H9 (cell line): ENCODE measurements at regions not wholly inside any gene's neighbourhood (a gene's known extent, or its start where the extent isn't known, plus 50 kb on each side); places are given as distances from the start of the nearest gene placed in this dataset.

Source experiments
- DNase-seq: peaks from one replicate; pipeline ENCODE4 v3.0.0-alpha.2; 2017
- H2AFZ ChIP-seq: one replicate; pipeline ENCODE4 v1.6.1; 2013; ENCODE audit warnings: mild to moderate bottlenecking, low read length, control low read depth, moderate library complexity
- H2AK5ac ChIP-seq: 2 replicates; pipeline ENCODE4 v1.6.1; 2013; ENCODE audit warnings: low read length, control low read depth, mixed read lengths; ENCODE audit not compliant: insufficient read length
- H2BK120ac ChIP-seq: one replicate; pipeline ENCODE4 v1.6.1; 2013; ENCODE audit warnings: low read depth, mild to moderate bottlenecking, low read length, control low read depth, inconsistent platforms; ENCODE audit not compliant: poor library complexity, severe bottlenecking
- H2BK12ac ChIP-seq: 2 replicates; pipeline ENCODE4 v1.6.1; 2013; ENCODE audit warnings: low read length, control low read depth, mixed read lengths, low read depth; ENCODE audit not compliant: insufficient read length
- H2BK15ac ChIP-seq: 2 replicates; pipeline ENCODE4 v1.6.1; 2013; ENCODE audit warnings: low read depth, low read length, control low read depth
- H2BK20ac ChIP-seq: one replicate; pipeline ENCODE4 v1.6.1; 2013; ENCODE audit warnings: low read depth, mild to moderate bottlenecking, low read length, control low read depth, inconsistent platforms; ENCODE audit not compliant: poor library complexity, severe bottlenecking
- H2BK5ac ChIP-seq: 2 replicates; pipeline ENCODE4 v1.6.1; 2013; ENCODE audit warnings: low read length, control low read depth, mixed read lengths; ENCODE audit not compliant: insufficient read length
- H3K14ac ChIP-seq: 2 replicates; pipeline ENCODE4 v1.6.1; 2013; ENCODE audit warnings: low read length, control low read depth; ENCODE audit not compliant: insufficient read depth
- H3K18ac ChIP-seq: 2 replicates; pipeline ENCODE4 v1.6.1; 2013; ENCODE audit warnings: low read depth, mild to moderate bottlenecking, mixed read lengths, low read length, control low read depth; ENCODE audit not compliant: insufficient read length
- H3K23ac ChIP-seq: 2 replicates; pipeline ENCODE4 v1.6.1; 2013; ENCODE audit warnings: low read length, control low read depth, mixed read lengths, low read depth; ENCODE audit not compliant: insufficient read length
- H3K23me2 ChIP-seq: 2 replicates; pipeline ENCODE4 v1.6.1; 2013; ENCODE audit warnings: low read depth, mild to moderate bottlenecking, mixed read lengths, low read length, control low read depth; ENCODE audit not compliant: insufficient read length, poor library complexity, severe bottlenecking
- H3K27ac ChIP-seq: 2 replicates; pipeline ENCODE4 v1.5.1; 2013; ENCODE audit warnings: low read length, control low read depth, mixed read lengths, low read depth; ENCODE audit not compliant: insufficient read length
- H3K27me3 ChIP-seq: 2 replicates; pipeline ENCODE4 v1.6.1; 2013; ENCODE audit warnings: low read length, control low read depth, inconsistent platforms; ENCODE audit not compliant: insufficient read depth
- H3K4ac ChIP-seq: 2 replicates; pipeline ENCODE4 v1.6.1; 2013; ENCODE audit warnings: low read depth, mild to moderate bottlenecking, control low read depth, inconsistent platforms, low read length, moderate library complexity
- H3K4me1 ChIP-seq: 2 replicates; pipeline ENCODE4 v1.6.1; 2013; ENCODE audit warnings: low read length, control low read depth, inconsistent platforms; ENCODE audit not compliant: insufficient read depth
- H3K4me2 ChIP-seq: 2 replicates; pipeline ENCODE4 v1.6.1; 2013; ENCODE audit warnings: low read length, control low read depth, mixed read lengths; ENCODE audit not compliant: insufficient read length, insufficient read depth
- H3K56ac ChIP-seq: 2 replicates; pipeline ENCODE4 v1.6.1; 2013; ENCODE audit warnings: low read depth, mild to moderate bottlenecking, mixed read lengths, low read length, control low read depth; ENCODE audit not compliant: insufficient read length
- H3K79me1 ChIP-seq: 2 replicates; pipeline ENCODE4 v1.6.1; 2013; ENCODE audit warnings: low read depth, mild to moderate bottlenecking, moderate library complexity, low read length, control low read depth, inconsistent platforms; ENCODE audit not compliant: insufficient read depth, poor library complexity, severe bottlenecking
- H3K79me2 ChIP-seq: 2 replicates; pipeline ENCODE4 v1.6.1; 2013; ENCODE audit warnings: low read length, control low read depth, inconsistent platforms; ENCODE audit not compliant: insufficient read depth
- H3K9ac ChIP-seq: 2 replicates; pipeline ENCODE4 v1.6.1; 2013; ENCODE audit warnings: low read length, control low read depth, mixed read lengths; ENCODE audit not compliant: insufficient read length; ENCODE audit errors: extremely low read depth
- H3K9me3 ChIP-seq: one replicate; pipeline ENCODE4 v1.6.1; 2013; ENCODE audit warnings: low read depth, low read length, inconsistent platforms; ENCODE audit not compliant: control insufficient read depth
- H3T11ph ChIP-seq: one replicate; pipeline ENCODE4 v1.6.1; 2013; ENCODE audit warnings: mild to moderate bottlenecking, low read length, control low read depth, inconsistent platforms
- H4K20me1 ChIP-seq: one replicate; pipeline ENCODE4 v1.6.1; 2013; ENCODE audit not compliant: control insufficient read depth, insufficient read length, insufficient read depth
- H4K5ac ChIP-seq: 2 replicates; pipeline ENCODE4 v1.6.1; 2013; ENCODE audit warnings: low read depth, mild to moderate bottlenecking, mixed read lengths, low read length, control low read depth; ENCODE audit not compliant: insufficient read length
- H4K8ac ChIP-seq: replicated peaks from 2 replicates; pipeline ENCODE4 v1.6.1; 2013; ENCODE audit warnings: low read length, control low read depth, mixed read lengths, low read depth; ENCODE audit not compliant: insufficient read length
- H4K91ac ChIP-seq: 2 replicates; pipeline ENCODE4 v1.6.1; 2013; ENCODE audit warnings: low read depth, mild to moderate bottlenecking, moderate library complexity, mixed read lengths, low read length, control low read depth; ENCODE audit not compliant: insufficient read length
- H3K27ac Mint-ChIP-seq, 3 experiments: 2 replicates in 2 of 3; 3 replicates in 1 of 3; pipeline ENCODE4 v1.8.0; 2020 to 2021; ENCODE audit warnings: mixed read lengths in 3 of 3, mild to moderate bottlenecking in 1 of 3, moderate library complexity in 1 of 3
- H3K27me3 Mint-ChIP-seq: 2 replicates; pipeline ENCODE4 v1.8.0; 2021; ENCODE audit warnings: low read depth, mild to moderate bottlenecking, moderate library complexity, mixed read lengths
- H3K36me3 Mint-ChIP-seq, 3 experiments: 2 replicates in 2 of 3; 3 replicates in 1 of 3; pipeline ENCODE4 v1.8.0; 2020 to 2021; ENCODE audit warnings: low read depth in 3 of 3, mixed read lengths in 3 of 3; ENCODE audit not compliant: insufficient read depth in 1 of 3
- H3K4me1 Mint-ChIP-seq, 2 experiments: 2 replicates each; pipeline ENCODE4 v1.8.0; 2020; ENCODE audit warnings: mixed read lengths in 2 of 2
- H3K4me3 Mint-ChIP-seq, 2 experiments: 2 replicates in 1 of 2; 3 replicates in 1 of 2; pipeline ENCODE4 v1.8.0; 2020 to 2021; ENCODE audit warnings: mild to moderate bottlenecking in 2 of 2, mixed read lengths in 2 of 2, moderate library complexity in 1 of 2
- H3K9me3 Mint-ChIP-seq, 2 experiments: 2 replicates in 1 of 2; 3 replicates in 1 of 2; pipeline ENCODE4 v1.8.0; 2020; ENCODE audit warnings: mild to moderate bottlenecking in 2 of 2, mixed read lengths in 2 of 2, moderate library complexity in 1 of 2
- CTCF ChIP-seq: fragments of 200-600 bp; sonication (generic); conservative IDR thresholded peaks from 3 replicates; pipeline ENCODE4 v1.8.0; 2021; ENCODE audit warnings: antibody characterized with exemption, mild to moderate bottlenecking
- WGBS: extraction: QIAGEN DNeasy Blood & Tissue Kit; methylation state at CpG from one replicate; pipeline ENCODE4 v1.1.7; 2013; ENCODE audit warnings: missing lambda C conversion rate, low lambda C conversion rate, mixed read lengths; ENCODE audit not compliant: insufficient read length; ENCODE audit errors: extremely low coverage; 5-methylcytosine and 5-hydroxymethylcytosine counted together

DNA sequence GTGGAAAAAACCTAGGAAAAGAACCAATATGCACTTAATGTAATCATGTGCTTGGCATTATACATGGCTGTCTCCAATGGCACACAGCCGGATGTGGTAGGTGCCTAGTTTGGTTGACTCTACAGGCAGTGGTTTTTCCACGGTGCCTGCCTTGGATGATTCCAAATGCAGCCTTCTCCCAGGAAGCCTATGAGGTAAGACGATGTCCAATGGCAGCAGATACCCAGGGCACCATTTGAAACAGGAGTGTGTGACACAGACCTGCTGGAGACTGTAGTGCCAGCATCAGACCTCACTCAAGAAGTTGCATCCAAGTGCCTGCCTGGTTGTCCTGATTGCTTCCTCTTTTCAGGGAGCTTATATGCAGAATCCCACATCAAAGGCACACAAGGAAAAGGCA, 88.0 kb upstream of the VASH1 start:
- H3K18ac ChIP-seq, result no peak overlapping the region
- no peak overlapping the region for H3K23ac ChIP-seq
- H4K20me1 ChIP-seq, result no peaks in the 10 kb centered on the region
- WGBS, result no CpG with 5 or more reads among the region's 3 CpGs
- no peaks in the 10 kb centered on the region for H3K79me1 ChIP-seq
- no peak overlapping the region for H2BK15ac ChIP-seq
- H3K9me3 ChIP-seq, result no peaks in the 10 kb centered on the region
- no peak overlapping the region for H3K27ac ChIP-seq
- no peak overlapping the region for H3K4me2 ChIP-seq
- no peak overlapping the region for H2BK20ac ChIP-seq
- H4K8ac ChIP-seq, result no peak overlapping the region
- no peak overlapping the region for H2AK5ac ChIP-seq
- Mint-ChIP-seq H3K36me3 (peaks cover 2 to 9% (median 3%) of the 10 kb centered on the region in 3 experiments; a peak in 3 of 7 replicates), H3K27ac (no peak overlapping the region), H3K4me3 (no peak overlapping the region), H3K9me3 (peaks cover 10% of the 10 kb centered on the region in 2 experiments; a peak in 4 of 5 replicates), H3K4me1 (peaks cover 4 to 7% of the 10 kb centered on the region in 2 experiments; a peak in 3 of 4 replicates), H3K27me3 (peaks cover 2% of the 10 kb centered on the region; the same call in 1 of the 2 replicates)
- no peak overlapping the region for H2BK120ac ChIP-seq
- H3K9ac ChIP-seq, result no peak overlapping the region
- H3K4ac ChIP-seq, result no peak overlapping the region
- H2BK12ac ChIP-seq, result no peak overlapping the region
- no peak for TF ChIP-seq CTCF
- H3K23me2 ChIP-seq, result no peaks in the 10 kb centered on the region
- no peaks in the 10 kb centered on the region for H3K27me3 ChIP-seq
- H2BK5ac ChIP-seq, result no peak overlapping the region
- no peak overlapping the region for H2AFZ ChIP-seq
- no peak overlapping the region for H3K56ac ChIP-seq
- DNase-seq, result no peak
- H3T11ph ChIP-seq, result no peak overlapping the region
- no peak overlapping the region for H4K5ac ChIP-seq
- no peaks in the 10 kb centered on the region for H3K4me1 ChIP-seq
- no peaks in the 10 kb centered on the region for H3K79me2 ChIP-seq
- no peak overlapping the region for H3K14ac ChIP-seq
- H4K91ac ChIP-seq, result no peak overlapping the region
